ENCODE measurements at regions not wholly inside any gene's neighbourhood (a gene's known extent, or its start where the extent isn't known, plus 50 kb on each side); places are given as distances from the start of the nearest gene placed in this dataset.

DNA sequence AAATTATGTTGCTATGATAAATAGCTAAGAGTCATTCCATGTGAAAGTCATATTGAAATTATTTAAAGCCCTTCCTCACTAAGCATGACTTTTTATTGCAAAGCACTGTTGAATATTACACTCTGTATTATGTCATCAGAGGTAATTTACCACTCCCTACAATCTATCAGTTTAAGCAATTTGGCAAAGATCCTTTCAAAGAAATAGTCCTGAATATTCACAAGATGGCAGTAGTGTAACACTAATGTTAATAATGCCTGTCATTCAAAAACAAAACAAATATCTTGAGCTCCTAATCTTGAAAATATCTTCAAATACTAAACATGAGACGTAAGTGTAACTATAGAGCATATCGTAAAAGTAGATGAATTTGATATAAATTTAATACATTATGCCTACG is 208.6 kb upstream of the TECRL start:
- no peaks in the 10 kb centered on the region for H3K36me3 ChIP-seq
- H3K4me1 ChIP-seq, result no peaks in the 10 kb centered on the region
- TF ChIP-seq POLR2A (IDR thresholded peaks at IDR 0.05) (no peak), POLR2AphosphoS5 (IDR thresholded peaks at IDR 0.05; ENCODE audit: insufficient read depth in 1 of 2, low read depth in 1 of 2) (no peak)
- TF ChIP-seq, protein P1, sequence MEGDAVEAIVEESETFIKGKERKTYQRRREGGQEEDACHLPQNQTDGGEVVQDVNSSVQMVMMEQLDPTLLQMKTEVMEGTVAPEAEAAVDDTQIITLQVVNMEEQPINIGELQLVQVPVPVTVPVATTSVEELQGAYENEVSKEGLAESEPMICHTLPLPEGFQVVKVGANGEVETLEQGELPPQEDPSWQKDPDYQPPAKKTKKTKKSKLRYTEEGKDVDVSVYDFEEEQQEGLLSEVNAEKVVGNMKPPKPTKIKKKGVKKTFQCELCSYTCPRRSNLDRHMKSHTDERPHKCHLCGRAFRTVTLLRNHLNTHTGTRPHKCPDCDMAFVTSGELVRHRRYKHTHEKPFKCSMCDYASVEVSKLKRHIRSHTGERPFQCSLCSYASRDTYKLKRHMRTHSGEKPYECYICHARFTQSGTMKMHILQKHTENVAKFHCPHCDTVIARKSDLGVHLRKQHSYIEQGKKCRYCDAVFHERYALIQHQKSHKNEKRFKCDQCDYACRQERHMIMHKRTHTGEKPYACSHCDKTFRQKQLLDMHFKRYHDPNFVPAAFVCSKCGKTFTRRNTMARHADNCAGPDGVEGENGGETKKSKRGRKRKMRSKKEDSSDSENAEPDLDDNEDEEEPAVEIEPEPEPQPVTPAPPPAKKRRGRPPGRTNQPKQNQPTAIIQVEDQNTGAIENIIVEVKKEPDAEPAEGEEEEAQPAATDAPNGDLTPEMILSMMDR (IDR thresholded peaks at IDR 0.05), result no peak
- H3K27ac ChIP-seq, result no peak overlapping the region
- H3K9me3 ChIP-seq, result no peaks in the 10 kb centered on the region
- no peaks in the 10 kb centered on the region for H3K27me3 ChIP-seq
- no peak for DNase-seq (ENCODE audit: extremely low spot score in 2 of 2)
- intact Hi-C loops (cut with DNase I), result no loop called here
- H3K4me3 ChIP-seq, result no peak overlapping the region

DNA sequence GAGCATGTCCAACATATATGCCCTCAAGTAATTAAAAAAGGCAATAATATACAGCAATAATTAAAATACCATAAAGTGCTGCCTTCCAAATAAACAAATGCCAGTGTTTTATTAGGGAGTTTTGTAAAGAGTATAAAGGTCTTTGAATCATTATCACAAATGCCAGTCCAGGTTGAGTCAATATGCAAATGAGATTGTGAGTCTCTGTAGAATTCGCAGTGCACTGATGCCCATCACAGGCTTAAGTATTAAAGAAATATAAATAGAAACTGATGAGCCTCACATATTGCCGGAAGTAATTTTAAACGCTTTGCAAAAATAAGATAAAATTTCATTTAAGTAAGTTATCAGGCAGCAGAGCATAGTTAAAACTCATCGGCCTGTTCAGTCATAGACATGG is 205.0 kb upstream of the TECRL start:
- no peaks in the 10 kb centered on the region for H3K9me3 ChIP-seq
- no peaks in the 10 kb centered on the region for H3K27me3 ChIP-seq
- intact Hi-C loops (cut with DNase I), result no loop called here

DNA sequence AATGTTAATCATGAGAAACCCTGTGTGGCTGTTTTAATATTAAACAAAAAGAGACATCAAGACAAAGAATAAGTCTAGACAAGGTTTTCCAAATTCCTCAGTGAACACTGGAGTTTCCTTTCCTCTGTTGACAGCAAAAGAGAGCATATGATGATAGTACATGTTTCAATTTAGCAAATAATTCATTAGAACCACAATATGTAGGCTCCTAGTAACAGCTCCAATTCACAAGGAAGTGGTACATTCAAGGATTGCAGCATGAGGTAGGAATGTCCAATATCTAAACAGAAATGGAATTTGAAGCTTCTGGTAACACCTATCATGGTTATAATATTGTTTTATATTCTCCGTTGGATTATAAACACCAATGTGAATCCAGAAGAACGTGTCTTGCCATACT is 203.8 kb upstream of the TECRL start:
- no peaks in the 10 kb centered on the region for H3K27me3 ChIP-seq
- H3K4me1 ChIP-seq, result no peaks in the 10 kb centered on the region
- no peak overlapping the region for H3K4me3 ChIP-seq
- no peaks in the 10 kb centered on the region for H3K36me3 ChIP-seq
- no peak for TF ChIP-seq POLR2AphosphoS5 (IDR thresholded peaks at IDR 0.05; ENCODE audit: insufficient read depth in 1 of 2, low read depth in 1 of 2)
- no peak for TF ChIP-seq POLR2A (IDR thresholded peaks at IDR 0.05)
- TF ChIP-seq, protein P1 (IDR thresholded peaks at IDR 0.05), result no peak
- intact Hi-C loops (cut with DNase I), result no loop called here
- no peak overlapping the region for H3K27ac ChIP-seq
- H3K9me3 ChIP-seq, result no peaks in the 10 kb centered on the region
- DNase-seq (ENCODE audit: extremely low spot score in 2 of 2), result no peak

More for the DNA sequence above, 205.0 kb upstream of the TECRL start:
- no peak for DNase-seq (ENCODE audit: extremely low spot score in 2 of 2)
- Histone ChIP-seq H3K27ac (no peak overlapping the region), H3K36me3 (no peaks in the 10 kb centered on the region), H3K4me3 (no peak overlapping the region), H3K4me1 (no peaks in the 10 kb centered on the region)
- no peak for TF ChIP-seq POLR2AphosphoS5 (IDR thresholded peaks at IDR 0.05; ENCODE audit: insufficient read depth in 1 of 2, low read depth in 1 of 2)
- no peak for TF ChIP-seq POLR2A (IDR thresholded peaks at IDR 0.05)
- TF ChIP-seq, protein P1 (IDR thresholded peaks at IDR 0.05), result no peak

DNA sequence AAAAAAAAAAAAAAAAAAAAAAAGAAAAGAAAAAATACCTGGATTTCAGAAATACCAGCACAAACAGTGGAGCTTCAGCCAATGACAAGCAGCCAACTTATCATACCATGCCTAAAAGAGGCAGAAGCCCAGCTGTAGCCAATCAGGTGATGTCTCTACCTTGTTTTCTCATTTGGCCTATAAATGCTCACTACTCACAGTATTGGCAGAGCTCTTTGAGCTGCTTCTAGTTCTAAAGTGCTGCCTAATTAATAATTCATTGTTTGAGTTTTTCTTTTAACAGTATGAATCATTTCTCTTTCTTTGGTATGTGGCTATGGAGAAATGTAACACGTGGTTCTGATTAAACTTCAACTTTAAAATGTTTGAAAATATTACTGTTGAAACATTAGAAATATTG is 188.8 kb upstream of the TECRL start:
- intact Hi-C loops (cut with DNase I), result no loop called here

DNA sequence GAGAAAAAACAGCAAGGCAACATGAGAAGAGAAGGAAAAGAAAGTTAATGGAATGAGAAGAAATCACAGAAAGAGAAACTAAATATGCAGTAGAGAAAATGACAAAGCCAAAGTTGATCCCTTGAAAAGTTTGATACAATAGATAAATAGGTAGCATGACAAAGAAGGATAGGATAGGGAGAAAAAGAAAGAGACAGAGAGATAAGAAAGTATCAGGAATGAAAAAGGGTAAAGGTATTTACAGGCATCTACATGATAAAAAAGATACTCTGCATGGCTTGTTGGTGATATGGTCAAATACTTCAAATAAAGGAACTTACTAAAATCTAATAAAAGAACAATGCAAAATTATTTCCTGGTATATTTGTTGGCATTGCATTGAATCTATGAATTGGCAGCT is 185.5 kb upstream of the TECRL start:
- intact Hi-C loops (cut with DNase I), result no loop called here
- Histone ChIP-seq H3K4me1 (no peaks in the 10 kb centered on the region), H3K27me3 (no peaks in the 10 kb centered on the region), H3K27ac (no peak overlapping the region), H3K9me3 (peaks cover 4% of the 10 kb centered on the region), H3K36me3 (no peaks in the 10 kb centered on the region), H3K4me3 (no peak overlapping the region)
- TF ChIP-seq, protein P1 (IDR thresholded peaks at IDR 0.05), result no peak
- no peak for TF ChIP-seq POLR2AphosphoS5 (IDR thresholded peaks at IDR 0.05; ENCODE audit: insufficient read depth in 1 of 2, low read depth in 1 of 2)
- TF ChIP-seq POLR2A (IDR thresholded peaks at IDR 0.05), result no peak
- no peak for DNase-seq (ENCODE audit: extremely low spot score in 2 of 2)

More for the DNA sequence above, 188.8 kb upstream of the TECRL start:
- H3K27me3 ChIP-seq, result no peaks in the 10 kb centered on the region
- H3K4me1 ChIP-seq, result no peaks in the 10 kb centered on the region
- TF ChIP-seq POLR2A (IDR thresholded peaks at IDR 0.05) (no peak), POLR2AphosphoS5 (IDR thresholded peaks at IDR 0.05; ENCODE audit: insufficient read depth in 1 of 2, low read depth in 1 of 2) (no peak)
- no peak overlapping the region for H3K27ac ChIP-seq
- H3K4me3 ChIP-seq, result no peak overlapping the region
- no peaks in the 10 kb centered on the region for H3K9me3 ChIP-seq
- no peak for DNase-seq (ENCODE audit: extremely low spot score in 2 of 2)
- no peaks in the 10 kb centered on the region for H3K36me3 ChIP-seq

Data from vagina (tissue), 2 donors.